Dedifferentiated amniotic fluid mesenchymal stem cell (primary cell): ENCODE measurements at regions not wholly inside any gene's neighbourhood (a gene's known extent, or its start where the extent isn't known, plus 50 kb on each side); places are given as distances from the start of the nearest gene placed in this dataset.
"Not testable (repeated sequence)": the region's sequence is repeated elsewhere in the genome, so short reads cannot be mapped to it uniquely, and the experiment has no call there.

Experiments
- DNase-seq: peaks from one replicate; pipeline ENCODE4 v3.0.0-alpha.2; 2016; ENCODE audit errors: extremely low spot score

- DNase-seq = peak; percentile 65
Measured at GRCh38 chr3:59502806-59503205, 453.0 kb upstream of the CFAP20DC start.

GRCh38 chr3:59499954-59500353, 450.1 kb upstream of the CFAP20DC start:
- no peak for DNase-seq

DNA sequence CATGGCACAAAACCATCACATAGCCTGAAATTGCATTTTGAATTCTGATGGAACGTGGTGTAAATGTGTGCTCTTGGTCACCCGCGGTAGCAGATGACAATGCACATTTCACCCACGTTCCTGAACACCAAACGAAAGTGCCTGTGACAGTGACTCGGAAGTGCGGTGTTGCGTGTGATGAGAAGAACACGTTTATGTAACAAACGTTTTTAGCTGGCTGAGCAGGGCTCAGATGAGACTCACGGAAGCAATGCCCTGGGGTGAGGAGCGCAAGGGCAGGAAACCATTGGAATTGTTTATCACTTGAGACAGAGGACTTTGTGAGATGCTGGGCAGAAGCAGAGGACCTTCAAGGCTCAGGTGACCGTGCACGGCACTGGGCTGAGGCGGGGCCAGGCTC, 449.2 kb upstream of the CFAP20DC start:
- no peak for DNase-seq

GRCh38 chr3:59496250-59496649, 446.4 kb upstream of the CFAP20DC start:
- DNase-seq = no peak

DNA sequence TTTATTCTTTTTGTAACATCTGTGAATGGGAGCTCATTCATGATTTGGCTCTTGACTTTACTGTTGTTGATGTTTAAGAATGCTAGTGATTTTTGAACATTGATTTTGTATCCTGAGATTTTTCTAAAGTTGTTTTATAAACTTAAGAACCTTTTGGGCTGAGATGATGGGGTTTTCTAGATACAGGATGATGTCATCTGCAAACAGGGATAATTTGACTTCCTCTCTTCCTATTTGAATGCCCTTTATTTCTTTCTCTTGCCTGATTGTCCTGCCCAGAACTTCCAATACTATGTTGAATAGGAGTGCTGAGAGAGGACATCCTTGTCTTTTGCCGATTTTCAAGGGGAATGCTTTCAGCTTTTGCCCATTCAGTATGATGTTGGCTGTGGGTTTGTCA, 445.1 kb upstream of the CFAP20DC start:
- DNase-seq = not testable (repeated sequence)

DNA sequence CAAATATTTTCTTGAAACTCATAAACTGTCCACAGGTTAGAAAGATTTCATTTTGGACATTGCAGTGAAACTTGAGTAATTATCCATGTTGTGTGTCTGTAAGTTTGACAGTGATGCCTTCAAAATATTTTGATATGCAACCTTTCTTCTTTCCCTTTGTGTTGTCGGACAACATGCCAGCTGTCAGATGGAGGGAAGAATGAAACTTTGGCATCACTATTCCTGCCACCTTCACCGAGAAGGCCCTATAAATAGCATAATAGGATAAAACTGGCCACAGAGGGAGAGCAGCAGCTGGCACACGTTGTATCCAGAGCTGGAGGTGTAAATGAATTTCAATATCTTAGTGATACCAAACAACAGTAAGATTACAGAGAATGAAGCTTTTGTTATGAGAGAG, 436.7 kb upstream of the CFAP20DC start:
- no peak for DNase-seq

GRCh38 chr3:59483191-59483590, 433.4 kb upstream of the CFAP20DC start:
- no peak for DNase-seq

- DNase-seq = no peak
Measured at GRCh38 chr3:59482684-59483083, 432.9 kb upstream of the CFAP20DC start.

- DNase-seq = no peak
Measured at GRCh38 chr3:59481776-59482400, 432.1 kb upstream of the CFAP20DC start.

- DNase-seq = peak; percentile 45
Measured at GRCh38 chr3:59480486-59480995, 430.7 kb upstream of the CFAP20DC start.

DNA sequence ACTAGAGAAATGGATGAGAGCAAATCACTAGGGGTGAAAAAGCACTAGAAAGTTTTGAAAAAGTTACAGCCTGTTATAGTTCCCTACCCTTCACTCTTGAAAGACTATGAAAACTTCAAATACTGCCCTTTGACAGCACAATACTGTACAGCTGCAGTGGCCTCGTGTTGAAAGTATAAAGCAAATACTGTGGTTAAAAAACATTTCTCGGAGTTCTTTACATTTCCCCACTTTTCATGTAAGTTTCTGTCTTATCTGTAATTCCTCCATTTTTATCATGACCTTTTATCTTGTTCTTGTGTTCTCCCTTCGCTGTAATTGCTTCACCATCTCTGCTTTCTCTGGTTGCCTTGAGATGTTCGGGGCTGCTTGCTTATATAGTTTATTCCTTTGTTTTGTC, 423.8 kb upstream of the CFAP20DC start:
- no peak for DNase-seq

GRCh38 chr3:59472541-59472940, 422.7 kb upstream of the CFAP20DC start:
- DNase-seq = no peak

GRCh38 chr3:59469948-59470723, 420.3 kb upstream of the CFAP20DC start:
- no peak for DNase-seq

- DNase-seq = no peak
Measured at GRCh38 chr3:59467476-59467875, 417.7 kb upstream of the CFAP20DC start.

DNA sequence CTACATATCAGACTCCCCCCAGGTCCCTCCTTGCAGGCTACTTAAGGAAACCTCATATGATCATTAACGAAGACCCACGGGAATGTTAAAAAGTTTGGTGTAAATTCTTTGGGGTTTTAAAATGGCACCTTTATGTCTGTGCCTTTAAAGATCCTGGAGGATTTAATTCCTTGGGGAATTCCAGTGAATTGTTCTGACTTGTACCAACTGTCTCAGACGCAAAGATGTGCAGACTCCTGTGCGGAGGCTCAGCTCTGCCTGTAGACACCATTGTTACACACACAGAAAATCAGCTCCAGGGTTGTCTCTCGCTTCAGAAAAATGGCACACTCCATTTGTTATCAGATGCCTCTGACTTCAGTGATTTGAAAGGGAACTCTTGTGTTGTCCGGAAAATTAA, 414.4 kb upstream of the CFAP20DC start:
- no peak for DNase-seq

GRCh38 chr3:59463253-59463652, 413.4 kb upstream of the CFAP20DC start:
- DNase-seq = no peak

DNA sequence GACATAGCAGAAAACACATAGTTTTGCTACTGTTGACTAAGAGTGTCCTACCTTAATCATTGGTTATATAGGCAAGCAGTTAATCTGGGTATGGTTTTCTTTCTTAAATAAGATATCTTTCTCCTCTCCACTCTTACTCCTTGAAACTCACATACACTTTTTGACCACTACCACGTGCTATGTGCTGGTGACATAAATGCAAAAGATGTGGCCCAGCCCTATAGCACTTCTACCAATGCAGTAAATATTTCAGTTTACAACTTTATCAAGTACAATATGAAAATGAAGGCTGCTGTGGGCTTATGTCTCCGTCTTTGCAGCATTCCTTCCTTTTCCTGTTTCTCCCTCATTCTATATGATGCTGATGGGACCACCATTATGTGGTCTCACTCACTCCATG, 410.2 kb upstream of the CFAP20DC start:
- DNase-seq = no peak

- DNase-seq = no peak
Measured at GRCh38 chr3:59456852-59457485, 407.1 kb upstream of the CFAP20DC start.

DNA sequence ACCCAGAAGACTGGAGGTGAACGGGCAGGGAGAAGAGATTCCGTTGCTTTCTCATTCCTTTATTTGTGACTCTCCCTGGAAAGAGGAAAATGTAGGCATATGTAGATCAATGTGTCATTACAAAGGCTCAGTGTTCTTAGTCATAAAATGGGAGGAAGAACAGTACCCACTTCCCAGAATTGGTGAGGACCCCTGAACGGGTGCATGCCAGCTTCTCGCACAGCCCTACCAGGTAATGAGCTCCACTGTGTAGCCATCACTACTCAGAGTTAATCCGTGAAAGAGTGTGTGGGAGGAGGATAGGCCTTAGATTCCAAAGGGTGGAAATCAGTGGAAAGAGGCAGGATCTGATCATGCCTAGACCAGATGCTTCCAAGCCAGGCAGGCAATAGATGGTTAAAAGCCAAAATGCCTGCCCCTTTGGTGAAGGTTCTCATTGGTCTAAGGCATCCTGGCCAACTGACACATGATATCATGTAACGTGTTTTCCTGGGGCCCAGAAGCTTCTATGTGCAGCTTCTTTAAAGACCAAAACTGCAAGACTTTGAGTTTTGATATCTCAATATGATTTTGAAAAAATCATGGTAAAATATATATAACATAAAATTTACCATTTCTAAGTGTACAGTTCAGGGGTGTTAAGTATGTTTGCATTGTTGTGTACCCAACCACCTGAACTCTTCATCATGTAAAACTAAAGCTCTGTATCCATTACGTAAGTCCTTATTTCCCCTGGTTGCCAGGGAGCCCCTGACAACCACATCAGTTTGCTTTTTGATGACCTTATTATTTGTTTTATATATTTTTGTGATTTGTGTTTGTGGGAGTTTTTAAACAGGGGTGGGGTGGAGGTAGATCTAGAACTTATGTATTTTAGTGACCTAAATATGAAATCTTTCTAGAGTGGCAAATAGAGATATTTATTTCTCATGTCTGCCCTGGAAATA, 402.2 kb upstream of the CFAP20DC start:
- no peak for DNase-seq

DNA sequence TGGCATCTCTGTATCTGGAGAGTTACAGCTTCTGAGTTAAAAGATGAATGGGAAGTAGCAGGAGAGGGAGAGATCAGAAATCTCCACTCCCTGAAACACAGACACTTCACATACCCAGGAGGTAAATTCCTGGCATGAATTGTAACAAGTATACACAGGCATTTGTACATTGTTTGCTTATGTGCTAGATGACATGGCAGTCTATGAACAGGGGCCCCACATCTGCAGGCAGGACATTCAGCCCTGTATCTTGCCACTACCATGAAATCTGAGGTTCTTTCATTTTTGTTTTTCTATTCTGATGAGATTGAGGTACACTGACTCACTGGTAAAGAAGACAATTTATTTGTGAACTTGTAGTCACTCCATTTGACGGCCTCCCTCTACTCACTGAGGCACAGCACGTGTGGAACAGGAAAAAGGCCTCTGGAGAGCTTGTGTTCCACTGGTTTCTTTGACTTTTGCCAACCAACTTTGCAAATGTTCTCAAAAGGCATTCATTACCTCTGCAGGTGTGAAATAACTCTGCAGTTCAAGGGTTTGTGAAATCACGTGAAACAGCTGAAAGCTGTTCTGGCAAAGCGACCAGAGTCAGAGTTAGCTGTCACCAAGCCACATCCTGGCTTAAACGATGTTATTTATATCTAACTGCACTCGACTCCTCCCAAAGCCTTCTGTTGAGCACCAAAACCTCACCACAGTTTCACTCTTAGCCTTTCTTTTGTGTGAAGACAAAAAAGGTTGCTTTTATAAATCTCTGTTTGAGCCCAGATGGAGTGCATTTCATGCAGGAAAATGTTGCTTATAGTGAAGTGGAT, 401.3 kb upstream of the CFAP20DC start:
- DNase-seq = no peak

DNA sequence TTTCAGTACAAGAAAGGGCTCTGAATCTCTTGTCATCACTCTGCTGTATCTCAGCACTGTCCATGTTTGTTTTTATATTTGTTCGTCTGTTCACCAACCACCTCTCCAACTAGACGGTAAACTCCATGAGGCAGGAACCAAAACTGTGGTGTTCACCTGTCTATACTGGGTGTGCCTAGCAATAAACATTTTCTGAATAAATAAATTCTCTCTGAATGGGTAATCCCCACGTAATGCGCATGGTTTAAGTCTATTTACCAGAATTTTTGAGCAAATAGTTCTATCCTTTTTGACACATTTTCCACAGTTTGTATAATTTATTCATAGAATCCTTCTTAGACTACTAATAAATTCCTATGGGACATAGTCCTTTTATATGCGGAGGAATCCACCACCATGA, 400.6 kb upstream of the CFAP20DC start:
- DNase-seq = no peak
